PC-3 (cell line): ENCODE measurements at regions not wholly inside any gene's neighbourhood (a gene's known extent, or its start where the extent isn't known, plus 50 kb on each side); places are given as distances from the start of the nearest gene placed in this dataset.

Experiments
- ATAC-seq: fragments of 200-7000 bp; cut with Tn5 transposase; 2 replicates; pipeline ENCODE4 v1.9.1; 2020; ENCODE audit warnings: mild to moderate bottlenecking, moderate library complexity
- BruUV-seq: library from RNA; stranded (reverse); fragments of 400-500 nt; replicated peaks from 2 replicates; lab custom pipeline; 2021; lab: Mats Ljungman, UMichigan
- CTCF ChIA-PET: fragments of 300-600 bp; sonication (Branson Sonifier 250); formaldehyde crosslinking; loops from one replicate; lab custom pipeline; 2022; ENCODE audit warnings: antibody characterized with exemption; lab: Charles Lee
- POLR2A ChIA-PET: fragments of 300-600 bp; sonication (Branson Sonifier 250); formaldehyde crosslinking; loops from one replicate; lab custom pipeline; 2022; ENCODE audit warnings: antibody characterized with exemption; ENCODE audit not compliant: unreplicated experiment; lab: Charles Lee
- DNase-seq: peaks from one replicate; pipeline ENCODE4 v3.0.0-alpha.2; 2015
- H2AFZ ChIP-seq: fragments of 300-600 bp; sonication (generic); 2 replicates; pipeline ENCODE4 v1.6.0; 2016; ENCODE audit warnings: antibody characterized with exemption, low read length
- H3F3A ChIP-seq: fragments of 300-600 bp; sonication (generic); one replicate; pipeline ENCODE4 v1.6.0; 2017; ENCODE audit warnings: antibody characterized with exemption, low read length, control low read depth, mild to moderate bottlenecking; ENCODE audit not compliant: unreplicated experiment
- H3K27ac ChIP-seq: fragments of 300-600 bp; sonication (generic); 2 replicates; pipeline ENCODE4 v1.5.1; 2016; ENCODE audit warnings: mild to moderate bottlenecking, low read length
- H3K27me3 ChIP-seq: fragments of 300-600 bp; sonication (generic); 2 replicates; pipeline ENCODE4 v1.6.1; 2016; ENCODE audit warnings: low read length, mixed read lengths
- H3K36me3 ChIP-seq: fragments of 300-600 bp; sonication (generic); 2 replicates; pipeline ENCODE4 v1.6.1; 2016; ENCODE audit warnings: low read depth, mixed run types, low read length, mixed read lengths
- H3K4me1 ChIP-seq: fragments of 300-600 bp; sonication (generic); 2 replicates; pipeline ENCODE4 v1.5.1; 2016; ENCODE audit warnings: low read length; ENCODE audit not compliant: insufficient read depth
- H3K4me2 ChIP-seq: fragments of 300-600 bp; sonication (generic); 2 replicates; pipeline ENCODE4 v1.6.0; 2016; ENCODE audit warnings: low read length
- H3K4me3 ChIP-seq: fragments of 300-600 bp; sonication (generic); 2 replicates; pipeline ENCODE4 v1.5.1; 2016; ENCODE audit warnings: mild to moderate bottlenecking, low read length, mixed read lengths
- H3K79me2 ChIP-seq: fragments of 300-600 bp; sonication (generic); 2 replicates; pipeline ENCODE4 v1.6.1; 2017; ENCODE audit warnings: low read length, mixed read lengths
- H3K9ac ChIP-seq: fragments of 300-600 bp; sonication (generic); 2 replicates; pipeline ENCODE4 v1.6.0; 2016; ENCODE audit warnings: mild to moderate bottlenecking, low read length
- H3K9me2 ChIP-seq: fragments of 300-600 bp; sonication (generic); replicated peaks from 2 replicates; pipeline ENCODE4 v1.6.1; 2016; ENCODE audit warnings: mixed run types, low read length, mixed read lengths
- H3K9me3 ChIP-seq: fragments of 300-600 bp; sonication (generic); 2 replicates; pipeline ENCODE4 v1.6.1; 2016; ENCODE audit warnings: low read length, mixed read lengths
- H4K20me1 ChIP-seq: fragments of 300-600 bp; sonication (generic); 2 replicates; pipeline ENCODE4 v1.6.1; 2016; ENCODE audit warnings: low read length, mixed read lengths
- CTCF ChIP-seq: fragments of 300-600 bp; sonication (generic); conservative IDR thresholded peaks from 2 replicates; pipeline ENCODE4 v1.5.1; 2017; ENCODE audit warnings: antibody characterized with exemption, low read depth, mild to moderate bottlenecking, low read length
- EZH2 ChIP-seq: fragments of 300-600 bp; sonication (generic); IDR thresholded peaks from one replicate; pipeline ENCODE4 v1.6.1; 2017; ENCODE audit warnings: antibody characterized with exemption, mild to moderate bottlenecking, low read length; ENCODE audit not compliant: unreplicated experiment
- EZH2phosphoT487 ChIP-seq: fragments of 300-600 bp; sonication (generic); IDR thresholded peaks from 2 replicates; pipeline ENCODE4 v1.6.1; 2018; ENCODE audit warnings: mild to moderate bottlenecking, antibody characterized with exemption, low read length, borderline replicate concordance
- intact Hi-C: fragments of 100-400 bp; cut with micrococcal nuclease; formaldehyde crosslinking; loops from 2 replicates; pipeline ENCODE4 v1.9.0; 2023

DNA sequence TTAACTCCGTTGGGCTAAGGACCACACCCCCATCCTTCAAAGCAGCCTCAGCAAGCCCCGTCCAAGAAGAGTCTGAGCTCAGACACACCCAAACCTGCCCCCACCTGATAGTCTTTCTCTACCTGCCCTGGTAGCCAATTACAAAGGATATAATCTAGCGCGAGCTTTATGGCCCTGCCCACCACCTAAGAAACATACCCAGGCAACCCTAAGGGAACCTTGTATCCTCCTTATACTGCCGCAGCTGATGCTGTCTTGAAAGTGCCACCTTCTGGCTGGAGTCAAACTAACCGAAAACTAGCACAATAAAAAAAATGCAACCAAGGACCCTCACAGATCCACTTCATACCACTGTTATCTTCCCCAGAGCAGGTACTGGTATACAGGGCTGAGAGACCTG lies 628.3 kb upstream of the REG3G start:
- ATAC-seq = no peak
- ChIA-PET POLR2A (no interaction called here), CTCF (no interaction called here)
- H3K4me2 ChIP-seq = no peak overlapping the region
- H3K4me3 ChIP-seq = no peak overlapping the region
- BruUV-seq = no TSS peak
- H3K9me3 ChIP-seq = peaks cover 10% of the 10 kb centered on the region; the same call in 1 of the 2 replicates
- no peaks in the 10 kb centered on the region for H3K9me2 ChIP-seq
- H2AFZ ChIP-seq = no peak overlapping the region
- no peak for TF ChIP-seq EZH2phosphoT487
- no peak for TF ChIP-seq EZH2
- no peak for TF ChIP-seq CTCF
- intact Hi-C loops = no loop called here
- H4K20me1 ChIP-seq = no peaks in the 10 kb centered on the region
- no peaks in the 10 kb centered on the region for H3K36me3 ChIP-seq
- no peaks in the 10 kb centered on the region for H3F3A ChIP-seq
- H3K4me1 ChIP-seq = no peaks in the 10 kb centered on the region
- H3K9ac ChIP-seq = no peak overlapping the region
- H3K79me2 ChIP-seq = no peaks in the 10 kb centered on the region
- no peaks in the 10 kb centered on the region for H3K27me3 ChIP-seq
- no peak overlapping the region for H3K27ac ChIP-seq
- DNase-seq = no peak

DNA sequence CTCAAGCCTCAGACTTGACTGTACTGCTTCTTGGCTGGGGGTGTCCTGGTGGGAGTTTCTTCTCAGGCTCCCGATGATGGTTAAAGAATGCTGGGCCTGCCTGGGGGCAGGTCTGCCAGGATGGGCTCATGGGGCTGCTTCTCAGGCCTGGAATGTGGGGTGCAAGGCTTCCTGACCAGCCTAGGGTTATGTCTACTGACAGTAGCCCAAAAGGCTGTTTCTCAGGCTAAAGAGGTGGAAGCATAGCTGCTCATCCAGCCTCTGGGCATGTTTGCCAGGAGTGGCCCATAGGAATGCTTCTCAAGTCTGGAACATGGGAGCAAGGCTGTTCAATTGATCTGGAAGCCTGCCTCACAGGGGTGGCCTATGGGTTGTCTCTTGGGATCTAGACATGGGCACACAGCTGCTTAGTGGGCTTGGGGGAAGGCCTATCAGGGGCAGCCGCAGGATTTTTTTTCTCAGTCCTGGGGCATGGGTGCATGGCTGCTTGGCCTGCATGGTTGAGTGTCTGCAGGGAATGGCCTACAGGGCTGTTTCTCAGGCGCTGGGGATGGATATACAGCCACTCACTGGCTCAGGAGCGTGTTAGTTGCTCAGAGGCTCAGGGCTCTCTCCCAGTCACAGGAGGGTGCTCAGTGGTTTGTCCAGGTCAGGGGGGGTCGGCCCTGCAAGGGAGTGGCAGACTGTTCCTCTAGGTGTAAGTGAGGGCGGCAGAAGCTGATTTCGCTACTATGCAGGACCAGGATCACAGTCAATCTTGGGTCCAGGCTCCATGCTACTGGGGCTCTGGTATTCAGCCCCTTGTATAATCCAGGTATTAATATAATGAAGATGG lies 617.3 kb upstream of the REG3G start:
- Histone ChIP-seq H3K9me2 (no peaks in the 10 kb centered on the region), H3K4me1 (no peaks in the 10 kb centered on the region), H3F3A (no peaks in the 10 kb centered on the region), H3K36me3 (no peaks in the 10 kb centered on the region), H3K9me3 (0 out of 2 replicates have a peak, but pooled peaks cover 5% of the 10 kb centered on the region), H3K4me3 (no peak overlapping the region), H3K79me2 (no peaks in the 10 kb centered on the region), H3K27ac (no peak overlapping the region), H4K20me1 (no peaks in the 10 kb centered on the region), H2AFZ (no peak overlapping the region), H3K4me2 (no peak overlapping the region), H3K27me3 (no peaks in the 10 kb centered on the region), H3K9ac (no peak overlapping the region)
- ChIA-PET CTCF (no interaction called here), POLR2A (no interaction called here)
- intact Hi-C loops = no loop called here
- DNase-seq (no peak), ATAC-seq (no peak)
- TF ChIP-seq EZH2 (no peak), EZH2phosphoT487 (no peak), CTCF (no peak)
- BruUV-seq = no TSS peak

DNA sequence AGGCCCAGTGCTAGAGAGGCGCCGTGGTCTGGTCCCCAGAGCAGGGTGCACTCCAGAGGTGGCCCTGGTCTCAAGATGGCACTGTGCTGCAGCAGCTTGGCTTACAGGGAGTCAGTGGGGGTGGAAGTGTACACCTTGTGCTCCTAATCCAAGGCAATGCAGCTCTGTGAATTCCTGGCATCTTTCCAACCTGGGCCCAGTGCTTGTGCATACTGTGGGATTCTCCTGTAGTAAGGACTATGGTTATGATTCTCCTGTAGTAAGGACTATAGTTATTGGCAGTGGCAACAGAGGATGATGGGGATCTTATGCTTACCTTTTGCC lies 616.7 kb upstream of the REG3G start:
- H3K27ac ChIP-seq = no peak overlapping the region
- ChIA-PET POLR2A (no interaction called here), CTCF (no interaction called here)
- no peak overlapping the region for H3K4me3 ChIP-seq
- H3K9ac ChIP-seq = no peak overlapping the region
- no peaks in the 10 kb centered on the region for H3K79me2 ChIP-seq
- no peak overlapping the region for H2AFZ ChIP-seq
- H3K9me3 ChIP-seq = 0 out of 2 replicates have a peak, but pooled peaks cover 5% of the 10 kb centered on the region
- TF ChIP-seq EZH2phosphoT487 (no peak), CTCF (no peak), EZH2 (no peak)
- no peaks in the 10 kb centered on the region for H3K9me2 ChIP-seq
- ATAC-seq (no peak), DNase-seq (no peak)
- H3K36me3 ChIP-seq = no peaks in the 10 kb centered on the region
- H3K27me3 ChIP-seq = no peaks in the 10 kb centered on the region
- intact Hi-C loops = no loop called here
- no TSS peak for BruUV-seq
- no peak overlapping the region for H3K4me2 ChIP-seq
- H3K4me1 ChIP-seq = no peaks in the 10 kb centered on the region
- H3F3A ChIP-seq = no peaks in the 10 kb centered on the region
- H4K20me1 ChIP-seq = no peaks in the 10 kb centered on the region
